Coronary artery (tissue), 2 donors: ENCODE measurements at regions not wholly inside any gene's neighbourhood (a gene's known extent, or its start where the extent isn't known, plus 50 kb on each side); places are given as distances from the start of the nearest gene placed in this dataset.
"Not testable (repeated sequence)": the region's sequence is repeated elsewhere in the genome, so short reads cannot be mapped to it uniquely, and the experiment has no call there.

Experiments used
- DNase-seq: peaks from one replicate; pipeline ENCODE4 v3.0.0-alpha.2; 2017; ENCODE audit warnings: low spot score
- H3K27ac ChIP-seq, 2 donors: fragments of 200-600 bp; sonication (generic); one replicate each; pipeline ENCODE4 v1.5.1; 2016 to 2019
- H3K4me3 ChIP-seq: fragments of 200-600 bp; sonication (generic); 2 replicates; pipeline ENCODE4 v1.5.1; 2016; ENCODE audit warnings: mild to moderate bottlenecking, moderate library complexity
- CTCF ChIP-seq: fragments of 200-600 bp; sonication (generic); IDR thresholded peaks from one replicate; pipeline ENCODE4 v1.5.1; 2019; ENCODE audit warnings: antibody characterized with exemption

- Histone ChIP-seq H3K4me3 (no peak overlapping the region), H3K27ac (no peak overlapping the region)
- TF ChIP-seq CTCF = no peak
- DNase-seq = no peak
Measured at GRCh38 chr7:45292481-45292880, 134.9 kb downstream of the RAMP3 start.

GRCh38 chr7:45293295-45293942, 135.8 kb downstream of the RAMP3 start:
- TF ChIP-seq CTCF = no peak
- DNase-seq = no peak
- Histone ChIP-seq H3K27ac (no peak overlapping the region), H3K4me3 (no peak overlapping the region)

- Histone ChIP-seq H3K4me3 (no peak overlapping the region), H3K27ac (no peak overlapping the region)
- TF ChIP-seq CTCF = no peak
- DNase-seq = no peak
Measured at GRCh38 chr7:45294559-45294958, 137.0 kb downstream of the RAMP3 start.

- TF ChIP-seq CTCF = no peak
- H3K27ac ChIP-seq = no peak overlapping the region
- no peak overlapping the region for H3K4me3 ChIP-seq
- DNase-seq = no peak
Measured at GRCh38 chr7:45295222-45295621, 137.6 kb downstream of the RAMP3 start.

- no peak overlapping the region for H3K27ac ChIP-seq
- TF ChIP-seq CTCF = no peak
- no peak for DNase-seq
- H3K4me3 ChIP-seq = no peak overlapping the region
Measured at GRCh38 chr7:45296748-45297147, 139.2 kb downstream of the RAMP3 start.

GRCh38 chr7:45306752-45307305, 149.2 kb downstream of the RAMP3 start:
- no peak overlapping the region for H3K27ac ChIP-seq
- no peak for DNase-seq
- no peak for TF ChIP-seq CTCF
- H3K4me3 ChIP-seq = no peak overlapping the region

GRCh38 chr7:45311597-45311996, 154.0 kb downstream of the RAMP3 start:
- no peak overlapping the region for H3K27ac ChIP-seq
- no peak overlapping the region for H3K4me3 ChIP-seq
- DNase-seq = no peak
- TF ChIP-seq CTCF = no peak

GRCh38 chr7:45315512-45315911, 157.9 kb downstream of the RAMP3 start:
- not testable (repeated sequence) for H3K4me3 ChIP-seq, H3K27ac ChIP-seq, DNase-seq
